HG03521 (cell line): ENCODE measurements at regions not wholly inside any gene's neighbourhood (a gene's known extent, or its start where the extent isn't known, plus 50 kb on each side); places are given as distances from the start of the nearest gene placed in this dataset.

ENCODE experiments used
- ATAC-seq: cut with Tn5 transposase; IDR thresholded peaks from one replicate; pipeline ENCODE4 v1.9.1; 2021; ENCODE audit warnings: mild to moderate bottlenecking, moderate library complexity; ENCODE audit not compliant: unreplicated experiment

DNA sequence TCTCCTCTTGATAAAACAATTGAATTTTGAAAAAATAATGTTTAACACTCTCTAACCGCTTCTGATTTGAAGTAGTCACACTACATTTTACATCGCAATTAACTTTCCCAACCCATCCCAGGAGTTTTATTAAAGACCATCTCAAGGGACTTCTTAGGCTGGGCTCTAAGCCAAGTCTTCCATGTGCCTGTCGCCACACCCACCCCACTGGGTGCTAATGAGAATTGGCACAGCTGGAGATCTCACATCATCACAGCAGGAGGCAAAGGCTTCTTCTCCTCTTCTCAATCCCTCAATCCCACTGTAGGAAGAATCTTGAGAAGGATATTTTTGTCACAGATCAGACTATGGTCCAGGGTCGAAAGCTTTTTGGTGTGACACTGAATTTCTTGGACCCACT, 328.9 kb downstream of the NUF2 start:
- ATAC-seq, result no peak

DNA sequence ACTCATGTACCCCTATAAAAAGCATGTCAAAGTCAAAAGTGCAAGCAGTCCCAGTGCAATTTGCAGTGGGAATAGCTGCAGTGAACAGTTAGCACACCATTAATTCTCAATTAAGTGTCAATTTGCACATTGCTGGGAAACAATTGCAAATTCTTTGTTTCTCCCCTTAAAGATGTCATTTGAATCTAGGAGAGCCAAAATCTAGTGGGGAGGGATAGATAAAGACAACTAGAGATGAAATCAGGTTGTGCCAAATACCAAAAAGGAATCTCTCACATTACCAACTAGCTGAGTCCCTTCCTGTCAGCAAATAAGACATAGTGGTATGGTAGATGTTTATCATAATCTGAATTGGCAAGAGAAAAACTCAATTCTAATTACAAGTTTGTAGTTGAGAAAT, 330.7 kb downstream of the NUF2 start:
- ATAC-seq, result no peak

DNA sequence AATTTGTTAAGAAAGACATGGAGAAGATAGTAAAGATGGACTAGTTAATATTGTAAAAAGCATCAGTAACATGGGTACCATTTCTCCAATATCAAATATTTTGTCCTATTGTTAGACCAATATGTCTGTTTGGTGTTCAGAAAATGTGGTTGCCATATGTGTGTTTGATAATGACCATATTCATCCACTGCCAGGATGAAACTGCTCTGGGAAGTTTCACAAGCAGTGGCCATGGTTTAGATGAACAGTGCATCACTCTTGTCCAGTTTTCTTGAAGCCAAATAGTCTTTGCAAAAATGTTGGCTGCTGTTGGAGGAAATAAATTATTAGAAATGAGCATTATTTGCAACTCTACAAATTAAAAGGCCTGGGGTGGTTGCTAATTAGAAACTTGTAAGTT, 333.8 kb downstream of the NUF2 start:
- no peak for ATAC-seq

DNA sequence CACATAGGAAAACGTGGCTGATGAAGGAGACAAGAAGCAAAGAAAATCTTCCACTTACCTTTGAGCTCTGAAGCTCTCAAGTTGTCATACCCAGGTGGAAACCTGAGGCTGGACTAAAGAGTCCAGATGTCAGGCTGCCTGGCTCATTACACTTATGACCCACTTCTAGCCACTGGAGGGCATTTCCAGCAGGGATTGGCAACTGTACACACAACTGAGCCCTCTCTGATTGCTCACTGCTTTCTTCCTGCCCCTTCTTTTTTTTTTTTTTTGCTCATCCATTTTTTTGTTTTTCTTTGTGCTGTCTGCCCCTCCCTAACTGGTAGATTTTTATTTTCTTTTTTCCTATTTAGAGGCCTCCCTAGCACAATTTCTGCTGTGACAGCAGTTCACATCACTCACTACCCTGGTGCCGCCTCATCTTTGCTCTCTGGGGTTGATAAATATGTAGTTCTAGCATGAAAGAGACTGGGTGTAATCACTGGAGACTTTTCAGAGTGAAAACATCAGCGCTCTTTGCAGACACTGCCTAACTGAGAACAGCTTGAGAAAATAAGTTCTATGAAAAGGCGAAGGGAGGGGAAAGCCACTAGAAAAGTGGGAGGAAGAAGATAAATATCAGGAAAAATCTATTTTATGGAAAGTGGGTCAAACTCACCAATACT, 334.5 kb downstream of the NUF2 start:
- no peak for ATAC-seq

DNA sequence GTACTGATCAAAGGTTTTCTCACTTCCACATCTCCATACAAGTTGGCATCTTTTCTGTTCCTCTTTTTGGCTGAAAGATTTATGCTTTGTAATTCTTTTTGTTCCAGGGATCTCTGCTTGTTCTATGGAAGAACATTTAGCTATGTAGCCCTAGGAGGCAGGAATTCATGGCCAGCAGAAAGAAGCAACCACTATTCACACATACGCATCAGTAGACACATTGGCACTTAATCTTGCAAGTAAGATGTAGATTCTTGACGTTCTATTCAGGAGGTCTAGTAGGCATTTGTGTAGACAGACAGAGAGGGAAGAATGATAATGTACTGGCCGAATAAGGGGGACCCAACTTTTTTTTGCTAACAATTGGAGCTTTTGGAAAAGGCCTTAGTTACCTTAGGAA, 336.0 kb downstream of the NUF2 start:
- no peak for ATAC-seq

DNA sequence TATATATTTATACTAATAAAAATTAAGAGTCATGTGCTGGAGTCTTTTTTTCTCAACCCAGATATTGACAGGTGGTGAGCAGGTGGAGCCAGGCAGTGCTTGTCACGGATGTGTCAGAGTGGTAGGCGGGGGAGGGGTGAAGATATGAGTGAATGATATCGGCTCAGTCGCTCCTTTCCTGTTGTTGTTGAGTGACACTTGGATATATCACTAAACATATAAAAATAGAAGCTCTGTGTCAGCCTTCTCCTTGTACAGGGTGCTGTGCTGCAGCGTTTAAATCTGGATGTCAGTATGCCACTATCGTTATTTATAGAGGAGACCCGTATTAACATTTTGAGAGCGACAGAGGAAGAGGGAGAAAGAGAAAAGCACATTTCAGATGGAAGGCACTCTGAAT, 339.6 kb downstream of the NUF2 start:
- ATAC-seq, result no peak

DNA sequence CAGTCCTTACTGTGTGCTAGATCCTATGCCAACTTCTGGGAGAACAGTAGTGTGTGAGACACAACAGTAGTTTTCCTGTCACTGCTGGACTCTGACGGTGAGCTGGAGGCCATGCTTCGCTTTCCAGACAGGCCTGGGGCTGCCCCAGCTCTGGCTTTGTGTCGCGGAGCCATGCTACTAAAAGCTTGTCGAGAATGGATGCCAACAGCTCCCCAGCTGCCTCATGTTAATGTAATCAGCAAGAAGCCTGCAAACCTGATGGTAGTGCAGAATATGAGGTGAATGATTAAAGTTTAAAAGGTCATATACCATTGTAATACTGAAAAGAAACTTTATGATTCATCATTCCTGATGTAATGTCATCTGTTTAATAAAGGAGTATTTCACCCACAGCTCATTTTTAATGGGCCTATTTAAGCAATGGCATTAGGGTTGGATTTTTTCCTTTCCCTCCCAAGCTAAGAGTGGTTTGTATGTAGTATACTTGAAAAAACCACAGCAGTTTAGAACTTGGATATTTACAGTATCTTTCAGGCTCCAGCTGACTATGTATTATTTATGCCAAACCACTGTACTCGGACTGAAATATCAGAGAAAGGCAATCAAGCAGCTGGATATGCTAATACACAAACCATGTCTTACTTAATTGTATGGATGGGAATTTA, 343.0 kb downstream of the NUF2 start:
- ATAC-seq, result no peak

DNA sequence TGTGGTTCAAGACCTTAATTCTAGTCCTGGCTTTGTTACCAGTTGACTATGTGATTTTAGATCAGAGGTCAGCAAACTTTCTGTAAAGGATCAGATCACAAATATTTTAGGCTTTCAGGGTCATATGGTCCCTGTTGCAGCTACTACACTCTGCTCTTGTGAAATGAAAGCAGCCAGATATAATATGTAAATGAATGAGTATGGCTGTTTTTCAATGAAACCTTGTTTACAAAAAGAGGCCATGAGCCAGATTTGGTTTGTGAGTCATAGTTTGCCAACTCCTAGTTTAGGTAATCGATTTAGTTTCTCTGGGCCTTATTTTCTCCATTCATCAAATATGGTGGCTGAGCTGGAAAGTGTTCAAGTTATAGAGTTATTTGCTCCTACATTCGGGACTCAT, 346.7 kb downstream of the NUF2 start:
- ATAC-seq, result no peak

DNA sequence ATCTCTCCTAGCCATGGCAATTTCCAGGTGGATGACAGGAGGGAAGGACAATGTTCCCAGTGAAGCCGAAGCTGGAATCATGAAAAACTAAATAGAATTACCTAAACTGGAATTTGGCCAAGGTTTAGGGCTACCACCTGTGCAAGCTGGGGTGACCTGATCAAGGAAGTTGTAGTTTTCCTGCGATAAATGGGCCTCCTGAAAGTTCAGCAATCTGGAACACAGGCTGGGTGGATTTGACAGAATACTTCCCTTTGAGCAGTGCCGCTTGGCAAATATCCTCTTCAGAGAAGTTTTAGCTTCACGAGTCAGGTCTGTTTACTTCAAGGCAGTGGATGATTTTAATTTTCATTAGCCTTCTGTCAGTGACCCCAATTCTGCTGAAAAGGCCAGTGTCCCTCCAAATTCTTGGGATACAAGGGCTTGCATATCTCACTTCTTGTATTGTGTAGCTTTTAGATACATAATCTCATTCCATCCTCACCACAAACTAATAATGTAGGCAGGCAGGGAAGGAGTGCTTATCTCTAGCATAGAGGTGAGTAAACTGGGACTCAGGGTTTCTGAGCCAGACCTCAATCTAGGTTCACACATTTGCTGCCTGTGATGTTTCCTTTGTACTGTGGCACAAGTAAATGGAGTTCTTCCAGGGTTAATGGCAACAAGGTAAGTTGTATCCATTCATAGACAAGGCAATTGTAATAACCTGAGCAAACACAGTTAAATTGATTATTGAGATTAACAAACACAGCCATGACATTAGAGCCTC, 349.4 kb downstream of the NUF2 start:
- no peak for ATAC-seq

DNA sequence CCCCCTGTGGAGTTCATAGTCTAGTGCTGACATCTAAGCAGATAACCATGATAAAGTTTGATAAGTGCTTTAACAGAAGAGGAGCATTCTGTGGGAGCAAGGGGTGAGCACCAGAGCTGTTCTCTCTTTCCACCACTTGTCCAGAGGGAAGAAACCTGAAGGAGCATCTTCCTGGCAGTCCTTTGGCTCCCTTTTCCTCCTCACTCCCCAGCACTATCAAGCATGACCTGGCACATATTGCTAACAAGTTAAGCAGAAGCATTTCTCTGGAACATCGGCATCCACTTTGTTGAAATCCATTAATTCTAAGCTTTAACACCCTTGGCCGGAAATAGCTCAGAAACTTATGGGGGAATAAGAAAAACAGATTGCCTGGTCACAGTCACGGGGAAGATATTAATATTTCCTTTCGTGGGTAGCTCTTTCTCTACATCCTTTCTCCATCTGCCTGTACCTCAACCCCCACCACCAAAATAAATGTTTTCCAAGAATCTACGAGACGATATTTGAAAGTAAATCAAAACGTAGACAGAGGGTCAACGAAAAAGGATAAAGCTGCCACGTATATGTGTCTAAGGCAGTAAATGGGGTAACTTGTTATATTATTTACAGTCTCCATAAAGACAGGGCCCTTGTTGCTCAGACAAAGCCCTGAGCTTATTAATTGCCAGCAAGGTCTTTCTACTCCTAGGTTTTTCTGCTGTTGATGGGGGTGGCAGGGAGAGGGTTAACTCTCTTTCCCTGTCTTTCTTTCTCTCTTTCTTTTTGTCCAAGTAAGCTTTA, 351.4 kb downstream of the NUF2 start:
- no peak for ATAC-seq

DNA sequence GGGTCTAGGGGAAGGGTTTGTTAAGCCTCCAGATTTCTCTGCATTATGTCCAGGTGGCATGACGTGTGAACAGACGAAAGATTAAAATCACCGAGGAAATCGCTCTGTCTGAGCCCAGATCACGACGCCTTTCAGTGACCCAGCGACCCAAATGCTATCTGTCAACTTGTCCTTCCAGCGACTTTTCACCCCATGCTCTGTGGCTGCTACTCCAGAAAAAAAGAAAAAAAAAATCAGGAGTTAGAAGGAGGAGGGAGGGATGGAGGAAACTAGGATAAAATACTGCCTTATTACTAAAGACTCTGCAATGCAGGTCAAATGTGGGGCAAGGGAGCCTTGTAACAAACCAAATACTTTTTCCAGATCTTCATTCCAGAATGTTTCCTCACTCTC, 352.0 kb downstream of the NUF2 start:
- ATAC-seq, result no peak

DNA sequence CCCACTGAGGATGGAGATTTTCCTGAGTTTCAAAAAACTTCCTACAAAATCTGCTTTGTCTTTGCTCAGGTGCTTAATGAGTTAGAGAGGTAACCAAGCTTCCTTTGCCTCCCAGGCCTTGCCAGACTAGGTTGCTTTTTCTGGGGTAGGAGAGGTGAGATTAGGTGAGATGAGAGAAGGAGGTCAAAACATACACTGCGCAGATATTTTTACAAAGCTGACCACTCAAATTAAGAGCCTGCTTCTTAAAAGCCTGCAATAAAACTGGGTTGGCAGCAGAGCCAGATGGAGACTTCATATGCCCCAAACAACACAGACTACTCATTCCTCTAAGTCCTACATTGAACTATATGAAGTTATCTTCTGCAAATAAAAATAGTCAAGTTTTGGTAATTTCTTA, 352.5 kb downstream of the NUF2 start:
- ATAC-seq, result no peak

DNA sequence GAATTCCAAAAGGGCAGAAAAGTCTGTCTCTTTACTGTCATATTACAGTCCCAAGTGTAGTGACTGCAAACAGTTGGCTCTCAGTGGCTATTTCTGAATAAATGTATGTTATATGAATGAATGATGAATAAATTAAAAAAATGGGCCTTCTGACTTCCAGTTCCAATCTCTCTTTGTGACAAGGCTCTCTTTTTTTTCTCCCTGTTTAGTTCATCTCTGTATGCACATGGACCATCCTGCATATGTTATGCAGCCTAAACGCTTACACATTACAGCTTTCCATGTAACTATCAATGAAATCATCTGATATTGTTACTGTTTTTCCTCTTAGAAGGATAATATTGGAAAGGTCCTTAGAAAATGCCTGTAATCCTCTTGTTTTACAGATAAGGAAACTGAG, 363.0 kb downstream of the NUF2 start:
- no peak for ATAC-seq

DNA sequence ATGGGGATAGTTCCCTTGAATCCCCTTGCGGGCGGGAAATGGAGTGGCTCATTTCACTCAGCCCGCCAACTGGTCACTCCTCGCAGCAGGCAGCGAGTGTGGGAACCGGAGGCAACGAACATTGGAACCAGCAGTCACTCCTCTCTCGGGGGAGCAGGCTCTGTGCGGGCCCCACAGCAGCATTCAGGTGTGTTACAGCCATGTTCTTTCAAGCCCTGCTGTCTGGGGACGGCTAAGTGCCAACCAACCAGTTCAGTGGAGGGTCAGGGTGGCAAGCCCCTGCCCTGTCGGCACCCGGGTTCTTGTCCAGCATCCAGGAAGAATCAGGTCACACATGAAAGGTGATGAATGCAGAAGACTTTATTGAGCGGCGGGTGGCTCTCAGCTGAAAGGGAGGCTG, 370.5 kb downstream of the NUF2 start:
- no peak for ATAC-seq

DNA sequence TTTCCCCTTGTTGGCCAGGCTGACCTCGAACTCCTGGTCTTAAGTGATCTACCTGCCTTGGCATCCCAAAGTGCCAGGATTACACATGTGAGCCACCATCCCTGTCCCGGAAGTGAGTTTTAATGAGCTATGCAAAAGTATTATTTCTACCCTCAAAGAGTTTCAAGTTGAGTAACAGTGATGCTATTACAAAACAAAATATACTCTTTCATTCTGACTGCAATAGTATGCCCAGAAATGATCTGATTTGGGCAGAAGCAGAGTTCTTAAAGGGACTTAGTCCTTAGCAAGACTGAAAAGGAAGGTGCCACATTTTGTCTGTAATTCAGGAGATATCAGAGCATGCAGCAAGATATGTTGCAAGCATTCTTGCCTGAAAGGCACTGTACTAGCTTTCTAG, 375.4 kb downstream of the NUF2 start:
- ATAC-seq, result no peak

DNA sequence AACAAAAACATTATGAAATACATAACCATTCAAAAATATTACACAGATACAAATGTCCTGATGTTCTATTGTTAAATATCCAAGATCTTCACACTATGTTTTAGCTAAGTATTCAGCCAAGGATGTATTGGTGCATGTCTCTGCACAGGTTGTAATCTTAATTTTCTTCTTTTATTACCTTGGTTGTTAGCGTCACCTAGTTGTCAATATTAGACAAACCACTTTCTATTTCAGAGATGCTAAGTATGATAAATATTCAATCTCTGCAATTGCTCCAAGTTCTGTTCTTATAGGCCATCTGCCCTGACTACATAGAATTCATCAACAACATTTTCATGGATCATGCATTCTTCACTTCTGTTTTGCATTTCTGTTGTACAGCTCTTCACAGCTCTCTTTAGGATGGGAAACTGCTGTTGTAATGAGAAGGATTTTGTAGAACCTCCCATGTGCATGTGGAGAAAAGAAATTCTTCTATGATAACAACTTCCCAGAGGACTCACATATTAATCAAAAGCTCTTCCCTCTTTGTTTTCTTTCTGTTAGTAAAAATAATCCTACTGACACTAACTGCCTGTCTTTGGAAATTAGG, 380.1 kb downstream of the NUF2 start:
- ATAC-seq, result no peak

DNA sequence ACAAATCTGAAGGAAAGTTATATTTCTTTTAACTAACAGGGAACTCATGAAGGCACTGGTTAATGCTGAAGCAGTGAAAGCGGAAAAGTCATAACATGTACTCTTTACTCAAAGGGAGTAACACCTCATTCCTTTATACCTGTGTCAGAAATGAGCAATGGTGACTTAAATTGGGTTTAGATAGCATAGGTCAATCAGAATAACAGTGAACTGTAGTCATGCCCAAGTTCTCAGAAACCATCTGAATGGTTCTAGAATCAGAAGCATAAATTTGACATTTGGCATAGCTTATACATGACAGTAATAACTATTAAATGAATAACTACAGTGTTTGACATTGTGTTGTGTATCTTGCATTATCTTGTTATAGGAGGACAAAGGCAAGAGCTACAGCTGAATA, 382.0 kb downstream of the NUF2 start:
- no peak for ATAC-seq

DNA sequence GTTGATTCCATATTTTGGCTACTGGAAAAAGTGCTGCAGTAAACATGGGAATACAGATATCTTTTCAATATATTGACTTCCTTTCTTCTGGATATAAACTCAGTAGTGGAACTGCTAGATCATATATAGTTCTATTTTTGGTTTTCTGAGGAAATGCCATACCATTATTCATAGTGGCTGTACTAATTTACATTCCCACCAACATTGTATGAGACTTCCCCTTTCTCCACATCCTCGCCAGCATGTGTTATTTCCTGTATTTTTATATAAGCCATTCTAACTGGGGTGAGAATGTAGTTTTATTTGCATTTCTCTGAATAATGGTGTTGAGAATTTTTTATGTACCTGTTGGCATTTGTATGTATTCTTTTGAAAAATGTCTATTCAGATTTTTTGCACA, 385.2 kb downstream of the NUF2 start:
- ATAC-seq, result no peak

DNA sequence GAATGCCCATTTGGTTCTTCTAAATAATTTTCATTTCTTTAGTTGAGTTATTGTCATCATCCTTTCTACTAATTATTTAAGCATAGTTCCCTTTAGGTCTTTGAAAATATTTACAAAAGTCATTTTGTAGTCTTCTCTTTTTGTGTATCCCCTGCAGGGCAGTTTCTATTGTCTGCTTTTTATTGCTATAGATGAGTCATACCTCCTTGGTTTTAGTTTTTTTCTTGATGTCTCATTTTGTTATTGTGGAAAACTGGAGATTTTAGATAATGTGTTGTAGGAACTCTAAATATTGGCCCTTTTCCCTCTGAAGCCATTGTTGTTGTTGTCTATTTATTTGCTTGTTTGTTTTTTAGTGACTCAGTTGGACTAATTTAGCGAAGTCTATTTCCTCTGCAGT, 387.9 kb downstream of the NUF2 start:
- ATAC-seq, result no peak

DNA sequence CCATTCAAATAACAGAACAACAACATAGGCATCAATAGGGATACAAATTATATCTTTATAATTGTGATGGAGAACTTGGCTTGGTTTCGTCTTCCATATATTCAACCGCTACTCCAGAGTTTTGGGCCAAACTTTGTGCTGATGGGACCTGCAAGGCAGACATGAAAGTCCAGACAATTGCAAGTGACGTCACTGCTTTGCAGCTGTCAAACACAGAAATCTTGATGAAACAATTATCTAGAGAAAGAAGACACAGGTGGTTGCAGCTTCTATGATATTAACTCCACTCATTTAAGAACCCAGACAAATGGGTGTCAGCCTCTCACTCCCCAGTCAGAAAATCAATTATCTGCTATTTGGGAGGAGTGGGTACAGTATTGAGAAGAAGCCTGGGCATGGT, 390.6 kb downstream of the NUF2 start:
- no peak for ATAC-seq

DNA sequence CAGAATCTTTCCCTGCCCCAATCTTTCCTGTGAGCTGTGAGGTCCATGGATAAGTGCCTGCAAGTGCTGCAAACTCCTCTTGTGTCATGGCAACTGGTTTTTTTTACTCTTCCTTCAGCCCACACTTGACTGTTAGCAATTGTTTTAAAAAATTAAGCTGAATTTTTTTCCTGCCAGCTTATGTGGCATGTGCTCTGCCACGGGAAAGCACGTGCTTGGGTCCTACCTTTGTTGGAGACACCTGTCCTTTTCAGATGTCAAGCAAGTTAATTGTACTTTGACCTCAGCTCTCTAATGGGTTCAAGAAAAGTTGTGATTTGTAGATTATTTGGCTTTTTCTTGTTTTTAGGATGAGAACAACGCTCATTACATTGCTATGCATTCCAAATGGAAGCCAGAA, 398.5 kb downstream of the NUF2 start:
- no peak for ATAC-seq
